Umbilical cord (tissue), 1 donor: ENCODE measurements at regions not wholly inside any gene's neighbourhood (a gene's known extent, or its start where the extent isn't known, plus 50 kb on each side); places are given as distances from the start of the nearest gene placed in this dataset.

ENCODE experiments used
- DNase-seq: peaks from one replicate; pipeline ENCODE4 v3.0.0-alpha.2; 2015; ENCODE audit warnings: low spot score

DNA sequence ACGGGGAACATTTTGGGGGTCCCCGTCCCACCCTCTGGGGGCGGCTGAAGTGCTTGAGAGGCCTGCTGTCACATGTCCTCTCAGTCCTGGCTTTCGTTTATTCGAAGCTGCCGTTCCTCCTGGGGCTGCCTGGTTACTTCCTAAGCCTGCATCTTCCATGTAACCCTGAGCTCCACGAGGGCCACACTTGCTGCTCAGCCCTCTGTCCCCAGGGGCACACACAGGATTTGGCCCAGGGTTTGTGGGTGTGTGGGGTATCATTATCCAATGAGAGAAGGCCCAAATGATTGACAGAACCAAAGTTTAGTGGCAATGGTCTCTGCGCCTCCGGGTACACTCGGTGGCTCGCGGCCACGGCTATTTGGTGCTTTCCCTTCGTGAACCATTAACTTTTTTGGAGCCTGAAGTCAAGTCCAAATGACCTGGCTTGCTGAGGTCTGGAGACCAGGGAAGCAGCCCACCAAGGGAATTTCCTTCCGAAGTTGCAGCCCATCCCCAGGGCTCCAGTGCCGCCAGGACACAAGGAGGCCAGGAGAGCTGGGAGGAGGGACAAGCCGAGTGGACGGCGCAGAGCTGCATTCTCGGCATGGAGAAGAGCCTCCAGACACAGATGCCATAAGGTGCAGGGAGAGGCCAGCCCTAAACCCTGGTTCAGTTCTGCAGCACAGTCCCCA, 131.4 kb upstream of the FOXF1 start:
- no peak for DNase-seq

- no peak for DNase-seq
Observed at GRCh38 chr16:86379505-86379846, 130.9 kb upstream of the FOXF1 start.

GRCh38 chr16:86380030-86380429, 130.3 kb upstream of the FOXF1 start:
- DNase-seq = no peak

DNA sequence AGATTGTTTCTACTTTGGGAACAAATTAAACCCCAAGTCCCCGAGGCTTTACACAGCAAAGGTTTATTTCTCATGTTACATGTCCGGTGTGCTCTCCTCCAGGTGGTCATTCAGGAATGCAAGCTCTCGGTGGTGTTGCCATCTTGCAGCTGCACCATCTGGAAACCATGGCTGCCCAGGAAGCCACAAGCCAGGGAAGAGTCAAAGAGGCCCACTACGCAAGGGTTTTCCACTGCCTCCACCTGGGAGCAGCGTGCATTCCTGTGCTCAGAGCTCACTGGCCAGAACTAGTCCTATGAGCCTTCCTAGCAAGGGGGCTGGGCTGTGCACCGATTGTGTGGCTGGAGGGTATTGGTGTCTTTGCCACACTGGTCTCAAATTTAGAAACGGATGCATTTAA, 128.8 kb upstream of the FOXF1 start:
- DNase-seq = no peak

- no peak for DNase-seq
Observed at GRCh38 chr16:86382067-86382773, 128.1 kb upstream of the FOXF1 start.

- no peak for DNase-seq
Observed at GRCh38 chr16:86382774-86383407, 127.4 kb upstream of the FOXF1 start.

- DNase-seq = peak; percentile 42
Observed at GRCh38 chr16:86383488-86384262, 126.7 kb upstream of the FOXF1 start.

GRCh38 chr16:86384263-86384649, 126.1 kb upstream of the FOXF1 start:
- no peak for DNase-seq

DNA sequence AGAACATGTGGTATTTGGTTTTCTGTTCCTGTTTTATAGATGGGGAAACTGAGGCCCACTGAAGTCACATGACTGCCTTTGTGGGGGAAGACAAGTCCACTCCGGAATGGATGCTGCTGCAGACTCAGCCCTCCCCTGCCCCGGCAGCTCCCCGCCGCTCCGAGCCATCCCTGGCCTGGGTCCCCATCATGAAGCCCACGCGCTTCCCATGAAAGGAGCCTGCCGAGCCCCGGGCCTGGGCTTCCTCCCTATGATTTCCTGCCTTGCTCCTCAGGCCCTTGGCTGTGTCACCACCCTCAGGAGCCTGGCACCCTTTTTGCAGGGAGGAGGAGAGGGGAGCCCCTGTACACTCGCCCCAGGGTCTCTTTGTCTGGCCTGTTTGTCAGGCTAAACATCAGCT, 125.3 kb upstream of the FOXF1 start:
- no peak for DNase-seq

DNA sequence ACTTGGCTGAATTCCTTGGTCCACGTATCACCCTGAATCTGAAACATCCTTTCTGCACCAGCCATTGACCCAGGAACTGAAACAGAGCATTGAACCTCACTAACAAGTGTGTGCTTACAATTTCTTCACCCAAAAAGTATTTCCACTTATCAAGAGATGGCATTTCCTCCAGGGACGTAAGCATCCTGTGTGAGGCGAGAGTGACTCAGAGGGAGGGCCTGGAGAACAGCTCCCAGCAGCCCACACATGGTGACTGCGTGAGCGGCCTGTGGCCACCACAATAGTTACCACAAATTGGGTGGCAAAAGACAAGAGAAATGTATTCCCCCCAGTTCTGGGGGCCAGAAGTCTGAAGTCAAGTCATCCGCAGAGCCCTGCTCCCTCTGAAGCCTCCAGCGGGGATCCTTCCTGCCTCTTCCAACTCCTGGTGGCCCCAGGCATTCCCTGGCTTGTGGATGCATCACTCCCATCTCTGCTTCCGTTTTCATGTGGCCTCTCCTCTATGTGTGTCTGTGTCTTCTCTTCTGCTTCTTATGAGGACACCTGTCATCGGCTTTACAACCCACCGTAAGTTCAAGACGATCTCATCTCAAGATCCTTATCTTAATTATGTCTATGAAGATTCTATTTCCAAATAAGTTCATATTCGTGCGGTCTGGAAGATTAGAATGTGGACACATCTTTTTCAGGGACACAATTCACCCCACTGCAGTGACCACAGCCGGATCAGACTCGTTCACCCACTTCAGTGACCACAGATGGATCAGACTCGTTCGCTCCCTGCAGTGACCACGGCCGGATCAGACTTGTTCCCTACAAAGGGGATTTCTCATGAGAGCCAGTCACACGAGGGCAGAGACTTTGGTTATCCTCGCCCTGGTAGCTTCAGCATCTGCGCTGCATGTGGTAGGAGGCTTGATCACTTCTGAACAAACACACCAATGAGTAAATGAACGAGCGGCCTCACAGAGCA, 122.6 kb upstream of the FOXF1 start:
- DNase-seq = no peak

- no peak for DNase-seq
Observed at GRCh38 chr16:86388976-86389375, 121.4 kb upstream of the FOXF1 start.

DNA sequence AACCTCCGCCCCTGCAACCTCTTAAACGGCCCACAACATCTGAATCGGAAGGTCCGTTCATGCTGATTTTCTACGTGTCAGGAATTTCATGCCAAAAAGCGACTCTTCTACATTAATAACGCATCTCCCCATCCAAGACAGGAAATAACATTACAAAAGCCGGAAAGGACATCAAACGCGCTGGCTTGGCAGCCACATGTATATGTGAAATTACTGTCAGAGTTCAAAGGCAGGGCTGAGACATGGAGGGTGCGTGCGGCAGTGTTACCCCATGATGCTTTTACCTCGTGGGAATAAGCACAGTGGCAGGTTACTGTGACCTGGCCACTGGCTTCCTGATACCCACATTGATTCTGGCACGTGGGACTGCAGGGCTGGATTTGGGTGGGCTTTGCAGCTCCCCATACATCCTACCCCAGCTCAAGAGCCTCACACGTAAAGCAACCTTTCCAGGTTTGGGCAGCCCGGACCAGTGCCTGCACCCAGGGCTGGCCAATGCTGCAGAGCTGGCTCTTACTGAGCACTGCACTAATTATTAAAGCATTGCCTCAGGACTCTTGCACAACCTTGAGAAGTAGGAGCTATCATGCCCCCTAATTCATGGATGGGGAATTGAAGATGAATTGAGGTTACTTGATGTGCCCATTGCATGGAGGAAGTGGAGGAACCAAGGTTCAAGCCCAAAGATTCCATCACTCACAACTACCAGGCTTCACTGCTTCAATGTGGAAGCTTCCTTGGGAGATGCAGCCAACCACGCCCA, 120.6 kb upstream of the FOXF1 start:
- no peak for DNase-seq

DNA sequence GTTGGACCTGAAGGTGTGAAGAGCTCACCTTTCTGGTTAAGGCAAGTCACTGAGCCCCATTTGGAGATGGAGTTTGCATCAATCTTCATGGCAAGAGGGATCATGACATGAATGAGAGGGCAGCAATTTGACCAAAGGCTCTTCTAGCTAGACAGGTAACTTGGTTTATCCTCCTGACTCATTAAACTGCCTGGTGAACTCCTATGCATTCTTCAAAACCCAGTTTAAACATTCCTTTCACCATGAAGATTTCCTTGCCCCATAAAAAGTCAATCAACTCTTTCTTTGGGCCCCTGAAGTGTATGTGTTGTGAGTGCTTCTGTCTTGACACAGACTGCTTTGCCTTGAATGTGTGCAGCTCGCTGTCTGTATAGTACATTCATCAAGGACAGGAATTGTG, 120.0 kb upstream of the FOXF1 start:
- DNase-seq = no peak

- no peak for DNase-seq
Observed at GRCh38 chr16:86391486-86391885, 118.8 kb upstream of the FOXF1 start.

- peak; percentile 89 for DNase-seq
Observed at GRCh38 chr16:86391984-86392383, 118.3 kb upstream of the FOXF1 start.

DNA sequence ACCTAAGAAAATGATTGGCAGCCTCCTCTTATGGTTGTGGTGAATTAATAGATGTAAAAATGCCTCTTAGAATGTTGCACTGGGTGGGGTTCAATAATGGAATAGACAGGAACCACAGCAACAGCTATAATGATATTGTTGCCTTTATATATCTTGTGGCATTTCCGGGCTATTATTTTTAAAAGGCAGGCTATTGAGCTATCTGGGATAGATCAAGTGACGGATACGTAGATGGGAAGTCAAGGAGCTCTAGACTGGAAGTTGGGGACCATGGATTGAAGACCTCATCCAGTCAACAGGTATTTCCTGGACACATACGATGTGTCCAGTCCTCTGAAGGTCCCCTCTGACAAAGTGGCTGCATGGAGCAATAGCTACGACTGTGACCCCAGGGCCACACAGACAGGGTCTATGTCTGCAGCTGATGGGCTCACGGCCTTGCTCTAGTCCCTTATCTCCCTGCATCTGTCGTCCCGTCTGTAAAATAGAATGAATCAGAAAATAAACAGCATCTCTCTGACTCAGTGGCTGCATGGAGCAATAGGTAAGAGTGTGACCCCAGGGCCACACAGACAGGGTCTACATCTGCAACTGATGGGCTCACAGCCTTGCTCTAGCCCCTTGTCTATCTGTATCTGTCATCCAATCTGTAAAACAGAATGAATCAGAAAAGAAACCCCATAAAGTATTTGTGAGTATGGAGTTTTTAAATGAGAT, 117.7 kb upstream of the FOXF1 start:
- no peak for DNase-seq

- no peak for DNase-seq
Observed at GRCh38 chr16:86393907-86394626, 116.3 kb upstream of the FOXF1 start.

DNA sequence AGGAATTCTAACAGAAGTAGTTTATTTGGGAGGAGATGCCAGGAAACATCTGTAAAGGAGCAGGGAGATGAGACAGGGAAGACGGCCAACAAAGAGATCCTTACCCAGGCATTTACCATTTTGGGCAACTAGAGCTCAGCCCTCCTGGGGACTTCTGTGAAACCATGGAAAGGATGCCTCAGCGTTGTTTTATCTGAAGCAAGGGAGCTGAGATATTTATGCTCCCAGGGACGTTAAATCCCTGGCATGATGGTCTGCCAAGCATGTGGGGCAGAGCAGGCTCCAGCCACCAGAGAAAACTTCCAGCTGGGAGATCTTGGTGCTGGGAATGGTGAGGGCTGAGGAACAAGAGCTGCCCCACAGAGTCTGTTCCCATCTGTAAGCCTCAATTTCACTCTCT, 114.8 kb upstream of the FOXF1 start:
- DNase-seq = no peak

- peak; percentile 70 for DNase-seq
Observed at GRCh38 chr16:86396422-86396821, 113.9 kb upstream of the FOXF1 start.
